Ishikawa (cell line): ENCODE measurements at regions not wholly inside any gene's neighbourhood (a gene's known extent, or its start where the extent isn't known, plus 50 kb on each side); places are given as distances from the start of the nearest gene placed in this dataset.
A peak's percentile ranks its signal among the peaks of the same experiment; 100 is the strongest.

ENCODE experiments used
- CEBPB ChIP-seq: IDR thresholded peaks from 2 replicates; pipeline ENCODE4 v1.6.1; 2012
- CREB1 ChIP-seq: IDR thresholded peaks from 2 replicates; pipeline ENCODE4 v1.6.1; 2012; ENCODE audit warnings: low read depth
- EGR1 ChIP-seq: IDR thresholded peaks from 2 replicates; pipeline ENCODE4 v1.6.1; 2012
- EP300 ChIP-seq: IDR thresholded peaks from 2 replicates; pipeline ENCODE4 v1.6.1; 2012; ENCODE audit warnings: borderline replicate concordance
- FOXM1 ChIP-seq: IDR thresholded peaks from 2 replicates; pipeline ENCODE4 v1.6.1; 2012; ENCODE audit warnings: low read depth, borderline replicate concordance
- MAX ChIP-seq: IDR thresholded peaks from 2 replicates; pipeline ENCODE4 v1.6.1; 2012
- NFIC ChIP-seq: IDR thresholded peaks from 2 replicates; pipeline ENCODE4 v1.6.1; 2012
- RAD21 ChIP-seq: IDR thresholded peaks from 2 replicates; pipeline ENCODE4 v1.6.1; 2012; ENCODE audit warnings: low read depth
- TAF1 ChIP-seq: IDR thresholded peaks from 2 replicates; pipeline ENCODE4 v1.6.1; 2012; ENCODE audit warnings: low read depth, mild to moderate bottlenecking
- TCF12 ChIP-seq: IDR thresholded peaks from 2 replicates; pipeline ENCODE4 v1.6.1; 2012; ENCODE audit warnings: low read depth
- TEAD4 ChIP-seq: IDR thresholded peaks from 2 replicates; pipeline ENCODE4 v1.6.1; 2012
- YY1 ChIP-seq: IDR thresholded peaks from 2 replicates; pipeline ENCODE4 v1.6.1; 2012; ENCODE audit warnings: low read depth
- ZBTB7A ChIP-seq: IDR thresholded peaks from 2 replicates; pipeline ENCODE4 v1.6.1; 2012; ENCODE audit warnings: low read depth
- TF ChIP-seq, protein P1 (sequence below): IDR thresholded peaks from 2 replicates; pipeline ENCODE4 v1.6.1; 2012; ENCODE audit warnings: low read depth, mild to moderate bottlenecking
- TF ChIP-seq, protein P2 (sequence below): IDR thresholded peaks from 2 replicates; pipeline ENCODE4 v1.6.1; 2012

DNA sequence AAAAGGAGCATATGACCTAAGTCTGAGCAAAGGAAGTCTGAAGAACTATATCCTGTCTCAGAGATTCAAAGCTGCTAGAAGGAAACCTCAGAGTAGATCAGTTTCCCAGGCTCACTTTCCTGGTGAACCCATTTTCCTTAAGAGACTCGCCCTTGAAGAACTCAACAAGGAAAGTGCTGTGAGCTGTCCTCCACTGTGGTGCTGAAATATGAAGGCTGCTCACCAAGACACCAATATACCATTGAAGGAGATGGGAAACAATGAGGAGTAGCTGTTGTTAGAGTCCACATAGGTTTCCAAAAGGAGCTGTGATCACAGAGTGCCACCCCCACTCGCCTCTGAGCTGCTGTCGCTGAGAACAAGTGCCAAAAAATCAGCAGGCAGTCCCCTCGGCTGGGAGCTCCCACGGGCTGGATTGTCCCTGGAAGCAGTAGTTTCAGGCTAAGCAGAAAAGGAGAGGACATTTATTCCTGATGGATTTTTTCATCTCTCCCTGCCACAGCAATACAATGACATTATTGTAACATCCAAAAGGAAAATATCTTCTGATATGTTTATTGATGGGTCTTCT is 282.1 kb downstream of the RPS29 start:
- TF ChIP-seq, protein P1, sequence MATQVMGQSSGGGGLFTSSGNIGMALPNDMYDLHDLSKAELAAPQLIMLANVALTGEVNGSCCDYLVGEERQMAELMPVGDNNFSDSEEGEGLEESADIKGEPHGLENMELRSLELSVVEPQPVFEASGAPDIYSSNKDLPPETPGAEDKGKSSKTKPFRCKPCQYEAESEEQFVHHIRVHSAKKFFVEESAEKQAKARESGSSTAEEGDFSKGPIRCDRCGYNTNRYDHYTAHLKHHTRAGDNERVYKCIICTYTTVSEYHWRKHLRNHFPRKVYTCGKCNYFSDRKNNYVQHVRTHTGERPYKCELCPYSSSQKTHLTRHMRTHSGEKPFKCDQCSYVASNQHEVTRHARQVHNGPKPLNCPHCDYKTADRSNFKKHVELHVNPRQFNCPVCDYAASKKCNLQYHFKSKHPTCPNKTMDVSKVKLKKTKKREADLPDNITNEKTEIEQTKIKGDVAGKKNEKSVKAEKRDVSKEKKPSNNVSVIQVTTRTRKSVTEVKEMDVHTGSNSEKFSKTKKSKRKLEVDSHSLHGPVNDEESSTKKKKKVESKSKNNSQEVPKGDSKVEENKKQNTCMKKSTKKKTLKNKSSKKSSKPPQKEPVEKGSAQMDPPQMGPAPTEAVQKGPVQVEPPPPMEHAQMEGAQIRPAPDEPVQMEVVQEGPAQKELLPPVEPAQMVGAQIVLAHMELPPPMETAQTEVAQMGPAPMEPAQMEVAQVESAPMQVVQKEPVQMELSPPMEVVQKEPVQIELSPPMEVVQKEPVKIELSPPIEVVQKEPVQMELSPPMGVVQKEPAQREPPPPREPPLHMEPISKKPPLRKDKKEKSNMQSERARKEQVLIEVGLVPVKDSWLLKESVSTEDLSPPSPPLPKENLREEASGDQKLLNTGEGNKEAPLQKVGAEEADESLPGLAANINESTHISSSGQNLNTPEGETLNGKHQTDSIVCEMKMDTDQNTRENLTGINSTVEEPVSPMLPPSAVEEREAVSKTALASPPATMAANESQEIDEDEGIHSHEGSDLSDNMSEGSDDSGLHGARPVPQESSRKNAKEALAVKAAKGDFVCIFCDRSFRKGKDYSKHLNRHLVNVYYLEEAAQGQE: peak; percentile 91
- TF ChIP-seq TCF12: no peak

DNA sequence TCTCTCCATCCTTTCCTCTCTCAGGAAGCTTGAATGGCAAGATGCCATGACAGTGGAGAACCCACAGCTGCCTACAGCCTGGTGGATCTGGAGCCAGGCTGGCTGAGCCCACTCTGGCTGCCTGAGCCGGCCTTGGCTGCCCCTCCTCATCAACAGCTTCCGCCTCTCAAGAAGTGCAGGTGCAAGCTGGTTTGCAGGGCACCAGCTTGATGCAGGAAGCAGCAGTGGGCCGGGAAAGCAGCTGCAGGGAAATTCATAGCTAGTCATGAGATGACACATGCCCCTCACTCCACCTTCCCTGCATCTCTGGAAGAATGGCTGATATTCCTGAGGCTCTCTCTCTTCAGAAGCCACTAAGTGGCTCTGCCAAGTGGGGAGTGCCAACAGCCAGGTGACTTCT is 289.1 kb downstream of the RPS29 start:
- no peak for TF ChIP-seq YY1
- TF ChIP-seq TCF12: no peak
- no peak for TF ChIP-seq FOXM1
- no peak for TF ChIP-seq EP300
- TF ChIP-seq TEAD4: no peak
- no peak for TF ChIP-seq ZBTB7A
- TF ChIP-seq, protein P1: no peak
- TF ChIP-seq CREB1: no peak
- TF ChIP-seq MAX: no peak
- no peak for TF ChIP-seq CEBPB
- no peak for TF ChIP-seq NFIC
- no peak for TF ChIP-seq EGR1
- TF ChIP-seq RAD21: no peak

DNA sequence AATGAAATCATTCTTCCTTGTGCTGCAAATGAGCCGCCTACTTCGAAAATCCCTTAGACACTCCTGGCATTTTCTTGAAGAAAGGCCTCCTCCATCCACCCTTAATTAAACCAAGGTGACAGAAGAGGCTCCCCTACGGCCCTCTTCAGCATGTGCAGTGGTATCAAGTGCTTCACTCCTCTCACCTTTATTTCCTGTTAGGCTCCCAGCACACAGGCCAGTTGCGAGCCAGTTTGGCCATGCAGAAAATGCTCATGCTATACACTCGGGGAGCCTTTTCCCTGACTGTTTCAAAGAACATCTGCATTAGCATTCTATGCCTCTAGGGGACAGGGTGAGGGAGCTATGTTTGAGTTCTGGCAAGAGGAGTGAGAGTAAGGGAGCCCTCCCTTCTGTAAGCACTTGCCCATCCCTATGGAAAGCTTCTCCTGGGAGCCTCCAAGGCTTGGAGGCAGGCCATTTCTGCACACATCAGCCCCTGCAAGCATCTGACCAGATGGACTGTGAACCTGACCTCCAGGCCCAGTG is 291.5 kb downstream of the RPS29 start:
- TF ChIP-seq YY1 (no peak), MAX (no peak), CREB1 (no peak), EP300 (no peak), EGR1 (no peak), FOXM1 (no peak), TEAD4 (no peak), NFIC (no peak), ZBTB7A (no peak), RAD21 (no peak), TCF12 (no peak)
- TF ChIP-seq, protein P1: no peak

- no peak for TF ChIP-seq TAF1
Observed at GRCh38 chr14:49287004-49287403, 299.2 kb downstream of the RPS29 start.

DNA sequence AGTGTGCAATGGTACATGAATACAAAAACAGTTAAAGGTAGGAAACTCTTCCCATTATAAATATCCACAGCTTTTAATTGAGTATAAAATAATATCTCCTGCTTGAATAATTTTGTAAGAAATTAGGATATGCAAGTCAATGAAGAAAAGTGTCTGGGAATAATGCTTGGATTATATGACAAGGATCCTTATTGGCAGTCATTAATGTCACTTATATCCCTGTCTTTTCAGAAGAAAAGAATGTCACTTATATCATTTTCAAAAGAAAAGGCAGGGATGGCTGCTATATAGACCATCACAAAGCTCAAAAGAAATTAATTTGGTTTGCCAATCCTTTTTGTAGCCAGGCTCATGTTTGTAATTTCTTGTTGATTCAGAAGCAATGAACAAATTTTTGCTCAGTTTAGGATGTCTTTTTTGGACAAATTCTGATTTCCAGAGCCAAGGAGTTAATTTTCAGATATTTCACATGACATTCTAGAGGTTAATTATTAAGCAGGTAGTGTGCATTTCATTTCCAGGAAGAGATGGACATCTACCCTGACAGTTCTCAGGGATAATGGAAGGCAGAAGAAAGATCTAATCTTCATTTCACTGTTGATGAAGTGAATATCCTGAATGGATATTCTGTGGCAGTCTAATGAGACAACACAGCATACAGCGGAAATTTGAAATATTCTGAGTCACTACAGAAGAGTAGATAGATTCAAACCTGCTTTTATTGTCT is 299.8 kb downstream of the RPS29 start:
- TF ChIP-seq CREB1: no peak
- TF ChIP-seq EGR1: no peak
- TF ChIP-seq TEAD4: no peak

DNA sequence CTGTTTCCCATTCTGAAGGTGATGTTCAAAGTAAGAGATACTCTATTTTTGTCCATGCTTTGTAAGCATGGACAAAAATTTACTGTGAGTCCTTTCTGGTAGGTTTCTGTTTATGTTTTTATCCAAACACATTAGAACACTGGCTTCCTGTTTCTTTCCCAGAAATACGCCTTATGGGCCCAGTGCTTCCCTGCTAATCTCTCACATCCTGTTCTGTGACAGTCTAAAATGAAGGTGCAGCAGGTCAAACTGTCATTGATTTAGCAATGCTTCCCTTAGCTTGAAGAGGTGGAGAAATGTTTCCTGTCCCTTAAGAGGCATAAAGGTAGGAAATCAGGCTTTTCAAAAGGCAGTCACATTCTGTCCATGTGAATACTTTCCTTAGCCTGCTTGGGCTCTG is 305.6 kb downstream of the RPS29 start:
- TF ChIP-seq, protein P2, sequence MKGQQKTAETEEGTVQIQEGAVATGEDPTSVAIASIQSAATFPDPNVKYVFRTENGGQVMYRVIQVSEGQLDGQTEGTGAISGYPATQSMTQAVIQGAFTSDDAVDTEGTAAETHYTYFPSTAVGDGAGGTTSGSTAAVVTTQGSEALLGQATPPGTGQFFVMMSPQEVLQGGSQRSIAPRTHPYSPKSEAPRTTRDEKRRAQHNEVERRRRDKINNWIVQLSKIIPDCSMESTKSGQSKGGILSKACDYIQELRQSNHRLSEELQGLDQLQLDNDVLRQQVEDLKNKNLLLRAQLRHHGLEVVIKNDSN: no peak
